ENCODE measurements at regions not wholly inside any gene's neighbourhood (a gene's known extent, or its start where the extent isn't known, plus 50 kb on each side); places are given as distances from the start of the nearest gene placed in this dataset.

- no peaks in the 10 kb centered on the region for H3K4me1 Mint-ChIP-seq (ENCODE audit: low read depth)
- intact Hi-C loops (cut with micrococcal nuclease): no loop called here
- H3K27me3 Mint-ChIP-seq: no peaks in the 10 kb centered on the region
- H3K9me3 Mint-ChIP-seq: peaks cover under 1% of the 10 kb centered on the region
- no peak overlapping the region for H3K27ac Mint-ChIP-seq
- no peaks in the 10 kb centered on the region for H3K36me3 Mint-ChIP-seq (ENCODE audit: low read depth)
- H3K4me3 Mint-ChIP-seq: no peak overlapping the region
Measured at GRCh38 chr3:22199095-22199494, 448.1 kb upstream of the ZNF385D start.

GRCh38 chr3:22208844-22209243 lies 457.8 kb upstream of the ZNF385D start:
- intact Hi-C loops (cut with micrococcal nuclease): no loop called here
- H3K4me1 Mint-ChIP-seq (ENCODE audit: low read depth): no peaks in the 10 kb centered on the region
- H3K4me3 Mint-ChIP-seq: no peak overlapping the region
- no peak overlapping the region for H3K27ac Mint-ChIP-seq
- H3K36me3 Mint-ChIP-seq (ENCODE audit: low read depth): no peaks in the 10 kb centered on the region
- peaks cover 10% of the 10 kb centered on the region for H3K9me3 Mint-ChIP-seq
- H3K27me3 Mint-ChIP-seq: no peaks in the 10 kb centered on the region

- intact Hi-C loops (cut with micrococcal nuclease): no loop called here
- peaks cover 5% of the 10 kb centered on the region for H3K9me3 Mint-ChIP-seq
- H3K4me3 Mint-ChIP-seq: no peak overlapping the region
Measured at GRCh38 chr3:22209578-22209977, 458.6 kb upstream of the ZNF385D start.

GRCh38 chr3:22210693-22211092 lies 459.7 kb upstream of the ZNF385D start:
- Mint-ChIP-seq H3K9me3 (no peaks in the 10 kb centered on the region), H3K4me1 (ENCODE audit: low read depth) (no peaks in the 10 kb centered on the region), H3K36me3 (ENCODE audit: low read depth) (no peaks in the 10 kb centered on the region), H3K27me3 (no peaks in the 10 kb centered on the region), H3K4me3 (no peak overlapping the region), H3K27ac (no peak overlapping the region)
- intact Hi-C loops (cut with micrococcal nuclease): no loop called here

More at GRCh38 chr3:22209578-22209977, 458.6 kb upstream of the ZNF385D start:
- Mint-ChIP-seq H3K27me3 (no peaks in the 10 kb centered on the region), H3K36me3 (ENCODE audit: low read depth) (no peaks in the 10 kb centered on the region), H3K4me1 (ENCODE audit: low read depth) (no peaks in the 10 kb centered on the region), H3K27ac (no peak overlapping the region)

GRCh38 chr3:22216601-22217000 lies 465.6 kb upstream of the ZNF385D start:
- H3K27ac Mint-ChIP-seq: no peak overlapping the region

GRCh38 chr3:22225161-22225560 lies 474.2 kb upstream of the ZNF385D start:
- Mint-ChIP-seq H3K9me3 (no peaks in the 10 kb centered on the region), H3K27me3 (no peaks in the 10 kb centered on the region), H3K36me3 (ENCODE audit: low read depth) (no peaks in the 10 kb centered on the region), H3K4me3 (no peak overlapping the region), H3K4me1 (ENCODE audit: low read depth) (no peaks in the 10 kb centered on the region), H3K27ac (no peak overlapping the region)
- intact Hi-C loops (cut with micrococcal nuclease): no loop called here

More at GRCh38 chr3:22216601-22217000, 465.6 kb upstream of the ZNF385D start:
- H3K9me3 Mint-ChIP-seq: no peaks in the 10 kb centered on the region
- intact Hi-C loops (cut with micrococcal nuclease): no loop called here
- no peaks in the 10 kb centered on the region for H3K4me1 Mint-ChIP-seq (ENCODE audit: low read depth)
- no peaks in the 10 kb centered on the region for H3K36me3 Mint-ChIP-seq (ENCODE audit: low read depth)
- H3K27me3 Mint-ChIP-seq: no peaks in the 10 kb centered on the region
- no peak overlapping the region for H3K4me3 Mint-ChIP-seq

- H3K4me1 Mint-ChIP-seq (ENCODE audit: low read depth): no peaks in the 10 kb centered on the region
- no peaks in the 10 kb centered on the region for H3K36me3 Mint-ChIP-seq (ENCODE audit: low read depth)
- H3K4me3 Mint-ChIP-seq: no peak overlapping the region
Measured at GRCh38 chr3:22228705-22229104, 477.7 kb upstream of the ZNF385D start.

GRCh38 chr3:22231061-22231460 lies 480.1 kb upstream of the ZNF385D start:
- no peaks in the 10 kb centered on the region for H3K4me1 Mint-ChIP-seq (ENCODE audit: low read depth)
- intact Hi-C loops (cut with micrococcal nuclease): no loop called here
- H3K36me3 Mint-ChIP-seq (ENCODE audit: low read depth): no peaks in the 10 kb centered on the region
- no peak overlapping the region for H3K4me3 Mint-ChIP-seq
- no peak overlapping the region for H3K27ac Mint-ChIP-seq
- no peaks in the 10 kb centered on the region for H3K27me3 Mint-ChIP-seq
- H3K9me3 Mint-ChIP-seq: peaks cover 14% of the 10 kb centered on the region

More at GRCh38 chr3:22228705-22229104, 477.7 kb upstream of the ZNF385D start:
- intact Hi-C loops (cut with micrococcal nuclease): no loop called here
- no peaks in the 10 kb centered on the region for H3K27me3 Mint-ChIP-seq
- peaks cover 14% of the 10 kb centered on the region for H3K9me3 Mint-ChIP-seq
- H3K27ac Mint-ChIP-seq: no peak overlapping the region

GRCh38 chr3:22236490-22237270 lies 485.7 kb upstream of the ZNF385D start:
- intact Hi-C loops (cut with micrococcal nuclease): no loop called here
- Mint-ChIP-seq H3K9me3 (peaks cover 11% of the 10 kb centered on the region), H3K27ac (no peak overlapping the region), H3K36me3 (ENCODE audit: low read depth) (no peaks in the 10 kb centered on the region), H3K4me3 (no peak overlapping the region), H3K27me3 (no peaks in the 10 kb centered on the region), H3K4me1 (ENCODE audit: low read depth) (no peaks in the 10 kb centered on the region)

- Mint-ChIP-seq H3K36me3 (ENCODE audit: low read depth) (no peaks in the 10 kb centered on the region), H3K27ac (no peak overlapping the region), H3K4me1 (ENCODE audit: low read depth) (no peaks in the 10 kb centered on the region), H3K27me3 (no peaks in the 10 kb centered on the region), H3K4me3 (no peak overlapping the region), H3K9me3 (no peaks in the 10 kb centered on the region)
- intact Hi-C loops (cut with micrococcal nuclease): no loop called here
Measured at GRCh38 chr3:22239011-22239410, 488.0 kb upstream of the ZNF385D start.

GRCh38 chr3:22241110-22241509 lies 490.1 kb upstream of the ZNF385D start:
- H3K36me3 Mint-ChIP-seq (ENCODE audit: low read depth): no peaks in the 10 kb centered on the region
- intact Hi-C loops (cut with micrococcal nuclease): no loop called here
- H3K9me3 Mint-ChIP-seq: no peaks in the 10 kb centered on the region
- H3K27ac Mint-ChIP-seq: no peak overlapping the region
- no peaks in the 10 kb centered on the region for H3K4me1 Mint-ChIP-seq (ENCODE audit: low read depth)
- H3K27me3 Mint-ChIP-seq: no peaks in the 10 kb centered on the region
- no peak overlapping the region for H3K4me3 Mint-ChIP-seq

GRCh38 chr3:22244761-22245521 lies 493.9 kb upstream of the ZNF385D start:
- H3K27me3 Mint-ChIP-seq: no peaks in the 10 kb centered on the region
- H3K27ac Mint-ChIP-seq: no peak overlapping the region
- H3K36me3 Mint-ChIP-seq (ENCODE audit: low read depth): no peaks in the 10 kb centered on the region
- no peaks in the 10 kb centered on the region for H3K9me3 Mint-ChIP-seq
- intact Hi-C loops (cut with micrococcal nuclease): no loop called here
- H3K4me1 Mint-ChIP-seq (ENCODE audit: low read depth): no peaks in the 10 kb centered on the region
- no peak overlapping the region for H3K4me3 Mint-ChIP-seq

GRCh38 chr3:22245811-22246583 lies 495.0 kb upstream of the ZNF385D start:
- no peaks in the 10 kb centered on the region for H3K27me3 Mint-ChIP-seq
- intact Hi-C loops (cut with micrococcal nuclease): no loop called here
- H3K36me3 Mint-ChIP-seq (ENCODE audit: low read depth): no peaks in the 10 kb centered on the region
- no peaks in the 10 kb centered on the region for H3K4me1 Mint-ChIP-seq (ENCODE audit: low read depth)
- H3K9me3 Mint-ChIP-seq: no peaks in the 10 kb centered on the region
- no peak overlapping the region for H3K4me3 Mint-ChIP-seq
- no peak overlapping the region for H3K27ac Mint-ChIP-seq

GRCh38 chr3:22249658-22250057 lies 498.6 kb upstream of the ZNF385D start:
- intact Hi-C loops (cut with micrococcal nuclease): no loop called here
- no peak overlapping the region for H3K27ac Mint-ChIP-seq
- H3K4me1 Mint-ChIP-seq (ENCODE audit: low read depth): no peaks in the 10 kb centered on the region
- no peaks in the 10 kb centered on the region for H3K9me3 Mint-ChIP-seq
- H3K27me3 Mint-ChIP-seq: no peaks in the 10 kb centered on the region
- no peaks in the 10 kb centered on the region for H3K36me3 Mint-ChIP-seq (ENCODE audit: low read depth)
- no peak overlapping the region for H3K4me3 Mint-ChIP-seq
